ENCODE measurements at regions not wholly inside any gene's neighbourhood (a gene's known extent, or its start where the extent isn't known, plus 50 kb on each side); places are given as distances from the start of the nearest gene placed in this dataset.

DNA sequence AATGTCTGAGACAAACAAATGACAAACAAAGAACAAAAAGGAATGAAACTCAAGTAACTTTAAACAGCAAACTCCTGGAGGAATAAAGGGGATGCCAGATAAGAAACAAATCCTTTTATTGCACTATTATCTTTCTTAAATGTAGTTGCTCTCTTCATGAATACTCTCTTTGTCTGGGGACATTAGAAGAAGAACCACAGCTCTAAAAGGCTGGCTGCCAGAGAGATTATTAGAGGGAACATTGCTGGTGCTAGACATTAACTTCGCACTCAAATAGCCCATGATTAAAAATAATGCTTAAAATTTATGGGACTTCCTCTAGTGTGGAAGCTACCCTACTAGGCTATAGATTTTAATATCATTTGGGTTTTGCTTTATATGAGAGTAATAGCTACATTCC is 1330.4 kb downstream of the XPNPEP1 start:
- no CpG with 5 or more reads among the region's 1 CpG for WGBS (ENCODE audit: extremely low coverage, insufficient read length, low lambda C conversion rate)
- Histone ChIP-seq H2BK5ac (ENCODE audit: insufficient read length, low read length) (no peak overlapping the region), H3K14ac (ENCODE audit: insufficient read depth, low read length) (no peak overlapping the region), H4K5ac (ENCODE audit: insufficient read length, low read depth, low read length) (no peak overlapping the region), H3K9me3 (ENCODE audit: control insufficient read depth, low read depth, low read length) (no peaks in the 10 kb centered on the region), H4K8ac (replicated peaks; ENCODE audit: insufficient read length, low read depth, low read length) (no peak overlapping the region), H4K91ac (ENCODE audit: insufficient read length, low read depth, low read length) (no peak overlapping the region), H3K4ac (ENCODE audit: low read depth, low read length) (no peak overlapping the region), H3K79me1 (ENCODE audit: insufficient read depth, low read depth, low read length, poor library complexity, severe bottlenecking) (no peaks in the 10 kb centered on the region), H3K27me3 (ENCODE audit: insufficient read depth, low read length) (peaks cover 23% of the 10 kb centered on the region), H2AFZ (ENCODE audit: low read length) (no peak overlapping the region), H3K56ac (ENCODE audit: insufficient read length, low read depth, low read length) (no peak overlapping the region), H4K20me1 (ENCODE audit: control insufficient read depth, insufficient read depth, insufficient read length) (no peaks in the 10 kb centered on the region), H2AK5ac (ENCODE audit: insufficient read length, low read length) (no peak overlapping the region), H3K4me1 (ENCODE audit: insufficient read depth, low read length) (peaks cover 2% of the 10 kb centered on the region), H2BK20ac (ENCODE audit: low read depth, low read length, poor library complexity, severe bottlenecking) (no peak overlapping the region), H3T11ph (ENCODE audit: low read length) (no peak overlapping the region), H2BK15ac (ENCODE audit: low read depth, low read length) (no peak overlapping the region), H3K79me2 (ENCODE audit: insufficient read depth, low read length) (no peaks in the 10 kb centered on the region), H3K23ac (ENCODE audit: insufficient read length, low read depth, low read length) (no peak overlapping the region), H3K4me2 (ENCODE audit: insufficient read depth, insufficient read length, low read length) (no peak overlapping the region), H3K27ac (ENCODE audit: insufficient read length, low read depth, low read length) (no peak overlapping the region), H2BK12ac (ENCODE audit: insufficient read length, low read depth, low read length) (no peak overlapping the region), H3K18ac (ENCODE audit: insufficient read length, low read depth, low read length) (no peak overlapping the region), H3K9ac (ENCODE audit: extremely low read depth, insufficient read length, low read length) (no peak overlapping the region), H2BK120ac (ENCODE audit: low read depth, low read length, poor library complexity, severe bottlenecking) (no peak overlapping the region), H3K23me2 (ENCODE audit: insufficient read length, low read depth, low read length, poor library complexity, severe bottlenecking) (no peaks in the 10 kb centered on the region)
- TF ChIP-seq, protein P1, sequence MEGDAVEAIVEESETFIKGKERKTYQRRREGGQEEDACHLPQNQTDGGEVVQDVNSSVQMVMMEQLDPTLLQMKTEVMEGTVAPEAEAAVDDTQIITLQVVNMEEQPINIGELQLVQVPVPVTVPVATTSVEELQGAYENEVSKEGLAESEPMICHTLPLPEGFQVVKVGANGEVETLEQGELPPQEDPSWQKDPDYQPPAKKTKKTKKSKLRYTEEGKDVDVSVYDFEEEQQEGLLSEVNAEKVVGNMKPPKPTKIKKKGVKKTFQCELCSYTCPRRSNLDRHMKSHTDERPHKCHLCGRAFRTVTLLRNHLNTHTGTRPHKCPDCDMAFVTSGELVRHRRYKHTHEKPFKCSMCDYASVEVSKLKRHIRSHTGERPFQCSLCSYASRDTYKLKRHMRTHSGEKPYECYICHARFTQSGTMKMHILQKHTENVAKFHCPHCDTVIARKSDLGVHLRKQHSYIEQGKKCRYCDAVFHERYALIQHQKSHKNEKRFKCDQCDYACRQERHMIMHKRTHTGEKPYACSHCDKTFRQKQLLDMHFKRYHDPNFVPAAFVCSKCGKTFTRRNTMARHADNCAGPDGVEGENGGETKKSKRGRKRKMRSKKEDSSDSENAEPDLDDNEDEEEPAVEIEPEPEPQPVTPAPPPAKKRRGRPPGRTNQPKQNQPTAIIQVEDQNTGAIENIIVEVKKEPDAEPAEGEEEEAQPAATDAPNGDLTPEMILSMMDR (conservative IDR thresholded peaks at IDR 0.05), result no peak
- no peak overlapping the region for H3K4me3 Mint-ChIP-seq
- H3K27me3 Mint-ChIP-seq (ENCODE audit: low read depth), result peaks cover 43% of the 10 kb centered on the region
- no peak overlapping the region for H3K27ac Mint-ChIP-seq
- H3K4me1 Mint-ChIP-seq, result peaks cover 17 to 21% of the 10 kb centered on the region in 2 experiments
- no peaks in the 10 kb centered on the region for H3K36me3 Mint-ChIP-seq (ENCODE audit: insufficient read depth in 1 of 3, low read depth in 3 of 3)
- DNase-seq, result no peak
- 0 out of 5 replicates have a peak, but pooled peaks cover 0 to 1% of the 10 kb centered on the region in 2 experiments for H3K9me3 Mint-ChIP-seq

All from H9 (cell line).